ENCODE measurements at regions not wholly inside any gene's neighbourhood (a gene's known extent, or its start where the extent isn't known, plus 50 kb on each side); places are given as distances from the start of the nearest gene placed in this dataset.

- no peak overlapping the region for H3K18ac ChIP-seq (ENCODE audit: low read depth in 1 of 2, low read length in 2 of 2)
- peaks cover 7% of the 10 kb centered on the region for H3K4me1 ChIP-seq (ENCODE audit: control insufficient read depth, insufficient read depth, low read depth, low read length)
- no peak overlapping the region for H3K4me2 ChIP-seq (ENCODE audit: low read length, poor library complexity, severe bottlenecking)
- no peak overlapping the region for H2AFZ ChIP-seq (ENCODE audit: low read depth, low read length)
- H3K27ac ChIP-seq (ENCODE audit: low read length, poor library complexity, severe bottlenecking), result no peak overlapping the region
- no peak overlapping the region for H4K91ac ChIP-seq (ENCODE audit: low read length)
- WGBS, result 65% methylated on average over 8 of the region's 8 CpGs
- H2BK15ac ChIP-seq (ENCODE audit: low read depth, poor library complexity, severe bottlenecking), result no peak overlapping the region
- H3K79me1 ChIP-seq (replicated peaks; ENCODE audit: low read length, poor library complexity, severe bottlenecking), result no peaks in the 10 kb centered on the region
- no peak overlapping the region for H2AK5ac ChIP-seq (ENCODE audit: low read length, severe bottlenecking)
- H3K36me3 ChIP-seq (ENCODE audit: control insufficient read depth in 1 of 2, insufficient read depth in 2 of 2, low read depth in 1 of 2, low read length in 2 of 2), result no peaks in the 10 kb centered on the region
- H2BK120ac ChIP-seq (ENCODE audit: low read depth, low read length), result no peak overlapping the region
- peaks cover 0 to 3% of the 10 kb centered on the region in 2 experiments for H3K27me3 ChIP-seq (ENCODE audit: control insufficient read depth in 1 of 2, insufficient read depth in 1 of 2, low read length in 2 of 2)
- no peak overlapping the region for H2BK5ac ChIP-seq (ENCODE audit: low read depth, low read length, poor library complexity, severe bottlenecking)
- no peak overlapping the region for H3K23ac ChIP-seq (ENCODE audit: low read length in 2 of 2)
- no peaks in the 10 kb centered on the region for H3K9me3 ChIP-seq (ENCODE audit: control insufficient read depth, low read length)
- no peak overlapping the region for H3K9ac ChIP-seq (ENCODE audit: low read length)
- no peak overlapping the region for H3K4ac ChIP-seq (ENCODE audit: low read depth in 1 of 2, low read length in 2 of 2)
- peak overlapping the region; percentile 46 to 68 for H2BK12ac ChIP-seq (ENCODE audit: low read length in 2 of 2)
- no peak overlapping the region for H4K8ac ChIP-seq (ENCODE audit: low read length)
- H3K14ac ChIP-seq (ENCODE audit: low read length in 2 of 2), result no peak overlapping the region
- no peak overlapping the region for H3K4me3 ChIP-seq (ENCODE audit: insufficient read depth in 1 of 2, low read depth in 1 of 2, low read length in 2 of 2)
- DNase-seq, result peak; percentile 41
Observed at GRCh38 chr2:8312861-8313830, 368.7 kb upstream of the ID2 start.

GRCh38 chr2:8314063-8314462 is 367.8 kb upstream of the ID2 start:
- peaks cover 5% of the 10 kb centered on the region for H3K4me1 ChIP-seq (ENCODE audit: control insufficient read depth, insufficient read depth, low read depth, low read length)
- H3K9ac ChIP-seq (ENCODE audit: low read length), result no peak overlapping the region
- WGBS, result 92% methylated on average over 1 of the region's 3 CpGs
- H3K9me3 ChIP-seq (ENCODE audit: control insufficient read depth, low read length), result no peaks in the 10 kb centered on the region
- H3K23ac ChIP-seq (ENCODE audit: low read length in 2 of 2), result no peak overlapping the region
- no peak overlapping the region for H2BK15ac ChIP-seq (ENCODE audit: low read depth, poor library complexity, severe bottlenecking)
- no peak overlapping the region for H2BK12ac ChIP-seq (ENCODE audit: low read length in 2 of 2)
- no peak overlapping the region for H3K18ac ChIP-seq (ENCODE audit: low read depth in 1 of 2, low read length in 2 of 2)
- no peak overlapping the region for H2AK5ac ChIP-seq (ENCODE audit: low read length, severe bottlenecking)
- no peak overlapping the region for H3K4me3 ChIP-seq (ENCODE audit: insufficient read depth in 1 of 2, low read depth in 1 of 2, low read length in 2 of 2)
- DNase-seq, result no peak
- no peak overlapping the region for H4K8ac ChIP-seq (ENCODE audit: low read length)
- no peaks in the 10 kb centered on the region for H3K79me1 ChIP-seq (replicated peaks; ENCODE audit: low read length, poor library complexity, severe bottlenecking)
- H3K4ac ChIP-seq (ENCODE audit: low read depth in 1 of 2, low read length in 2 of 2), result no peak overlapping the region
- peaks cover 0 to 6% of the 10 kb centered on the region in 2 experiments for H3K27me3 ChIP-seq (ENCODE audit: control insufficient read depth in 1 of 2, insufficient read depth in 1 of 2, low read length in 2 of 2)
- H4K91ac ChIP-seq (ENCODE audit: low read length), result no peak overlapping the region
- no peak overlapping the region for H2BK120ac ChIP-seq (ENCODE audit: low read depth, low read length)
- no peak overlapping the region for H3K27ac ChIP-seq (ENCODE audit: low read length, poor library complexity, severe bottlenecking)
- H3K14ac ChIP-seq (ENCODE audit: low read length in 2 of 2), result no peak overlapping the region
- H2BK5ac ChIP-seq (ENCODE audit: low read depth, low read length, poor library complexity, severe bottlenecking), result no peak overlapping the region
- no peaks in the 10 kb centered on the region for H3K36me3 ChIP-seq (ENCODE audit: control insufficient read depth in 1 of 2, insufficient read depth in 2 of 2, low read depth in 1 of 2, low read length in 2 of 2)
- no peak overlapping the region for H2AFZ ChIP-seq (ENCODE audit: low read depth, low read length)
- no peak overlapping the region for H3K4me2 ChIP-seq (ENCODE audit: low read length, poor library complexity, severe bottlenecking)

- no peak overlapping the region for H2BK15ac ChIP-seq (ENCODE audit: low read depth, poor library complexity, severe bottlenecking)
- no peak overlapping the region for H3K18ac ChIP-seq (ENCODE audit: low read depth in 1 of 2, low read length in 2 of 2)
- H3K36me3 ChIP-seq (ENCODE audit: control insufficient read depth in 1 of 2, insufficient read depth in 2 of 2, low read depth in 1 of 2, low read length in 2 of 2), result no peaks in the 10 kb centered on the region
- H3K27me3 ChIP-seq (ENCODE audit: control insufficient read depth in 1 of 2, insufficient read depth in 1 of 2, low read length in 2 of 2), result peaks cover 0 to 6% of the 10 kb centered on the region in 2 experiments
- H3K14ac ChIP-seq (ENCODE audit: low read length in 2 of 2), result no peak overlapping the region
- H3K23ac ChIP-seq (ENCODE audit: low read length in 2 of 2), result no peak overlapping the region
- H2BK5ac ChIP-seq (ENCODE audit: low read depth, low read length, poor library complexity, severe bottlenecking), result no peak overlapping the region
- H3K9ac ChIP-seq (ENCODE audit: low read length), result no peak overlapping the region
- H3K9me3 ChIP-seq (ENCODE audit: control insufficient read depth, low read length), result no peaks in the 10 kb centered on the region
- no peak overlapping the region for H2BK12ac ChIP-seq (ENCODE audit: low read length in 2 of 2)
- 78% methylated on average over 7 of the region's 7 CpGs for WGBS
- H4K91ac ChIP-seq (ENCODE audit: low read length), result no peak overlapping the region
- H3K27ac ChIP-seq (ENCODE audit: low read length, poor library complexity, severe bottlenecking), result no peak overlapping the region
- H3K4me1 ChIP-seq (ENCODE audit: control insufficient read depth, insufficient read depth, low read depth, low read length), result peaks cover 2% of the 10 kb centered on the region
- no peak overlapping the region for H2BK120ac ChIP-seq (ENCODE audit: low read depth, low read length)
- no peaks in the 10 kb centered on the region for H3K79me1 ChIP-seq (replicated peaks; ENCODE audit: low read length, poor library complexity, severe bottlenecking)
- H3K4ac ChIP-seq (ENCODE audit: low read depth in 1 of 2, low read length in 2 of 2), result no peak overlapping the region
- H3K4me3 ChIP-seq (ENCODE audit: insufficient read depth in 1 of 2, low read depth in 1 of 2, low read length in 2 of 2), result no peak overlapping the region
- no peak overlapping the region for H2AFZ ChIP-seq (ENCODE audit: low read depth, low read length)
- H3K4me2 ChIP-seq (ENCODE audit: low read length, poor library complexity, severe bottlenecking), result no peak overlapping the region
- no peak overlapping the region for H2AK5ac ChIP-seq (ENCODE audit: low read length, severe bottlenecking)
- peak; percentile 63 for DNase-seq
- H4K8ac ChIP-seq (ENCODE audit: low read length), result no peak overlapping the region
Observed at GRCh38 chr2:8315531-8316165, 366.2 kb upstream of the ID2 start.

- H3K9me3 ChIP-seq (ENCODE audit: control insufficient read depth, low read length), result no peaks in the 10 kb centered on the region
- no peaks in the 10 kb centered on the region for H3K79me1 ChIP-seq (replicated peaks; ENCODE audit: low read length, poor library complexity, severe bottlenecking)
- no peak overlapping the region for H2BK12ac ChIP-seq (ENCODE audit: low read length in 2 of 2)
- no peak overlapping the region for H3K4me3 ChIP-seq (ENCODE audit: insufficient read depth in 1 of 2, low read depth in 1 of 2, low read length in 2 of 2)
- no peak overlapping the region for H3K4ac ChIP-seq (ENCODE audit: low read depth in 1 of 2, low read length in 2 of 2)
- H3K4me1 ChIP-seq (ENCODE audit: control insufficient read depth, insufficient read depth, low read depth, low read length), result peaks cover 2% of the 10 kb centered on the region
- no peak overlapping the region for H3K23ac ChIP-seq (ENCODE audit: low read length in 2 of 2)
- H2BK5ac ChIP-seq (ENCODE audit: low read depth, low read length, poor library complexity, severe bottlenecking), result no peak overlapping the region
- H3K27ac ChIP-seq (ENCODE audit: low read length, poor library complexity, severe bottlenecking), result no peak overlapping the region
- WGBS, result 80% methylated on average over 1 of the region's 1 CpG
- no peak for DNase-seq
- no peak overlapping the region for H3K14ac ChIP-seq (ENCODE audit: low read length in 2 of 2)
- H2AK5ac ChIP-seq (ENCODE audit: low read length, severe bottlenecking), result no peak overlapping the region
- H2BK120ac ChIP-seq (ENCODE audit: low read depth, low read length), result no peak overlapping the region
- no peak overlapping the region for H4K8ac ChIP-seq (ENCODE audit: low read length)
- no peak overlapping the region for H3K18ac ChIP-seq (ENCODE audit: low read depth in 1 of 2, low read length in 2 of 2)
- peaks cover 0 to 6% of the 10 kb centered on the region in 2 experiments for H3K27me3 ChIP-seq (ENCODE audit: control insufficient read depth in 1 of 2, insufficient read depth in 1 of 2, low read length in 2 of 2)
- no peak overlapping the region for H2AFZ ChIP-seq (ENCODE audit: low read depth, low read length)
- no peak overlapping the region for H4K91ac ChIP-seq (ENCODE audit: low read length)
- no peaks in the 10 kb centered on the region for H3K36me3 ChIP-seq (ENCODE audit: control insufficient read depth in 1 of 2, insufficient read depth in 2 of 2, low read depth in 1 of 2, low read length in 2 of 2)
- no peak overlapping the region for H2BK15ac ChIP-seq (ENCODE audit: low read depth, poor library complexity, severe bottlenecking)
- H3K9ac ChIP-seq (ENCODE audit: low read length), result no peak overlapping the region
- H3K4me2 ChIP-seq (ENCODE audit: low read length, poor library complexity, severe bottlenecking), result no peak overlapping the region
Observed at GRCh38 chr2:8316356-8316755, 365.5 kb upstream of the ID2 start.

Data from mesenchymal stem cell (in vitro differentiated cells and primary cell).